VCaP (cell line): ENCODE measurements at regions not wholly inside any gene's neighbourhood (a gene's known extent, or its start where the extent isn't known, plus 50 kb on each side); places are given as distances from the start of the nearest gene placed in this dataset.

Experiments
- H3K27ac ChIP-seq: fragments of 450-650 bp; 2 replicates; pipeline ENCODE4 v1.5.1; 2017
- CTCF ChIP-seq: fragments of 450-650 bp; conservative IDR thresholded peaks from 2 replicates; pipeline ENCODE4 v1.5.1; 2017; ENCODE audit warnings: mild to moderate bottlenecking, moderate library complexity

DNA sequence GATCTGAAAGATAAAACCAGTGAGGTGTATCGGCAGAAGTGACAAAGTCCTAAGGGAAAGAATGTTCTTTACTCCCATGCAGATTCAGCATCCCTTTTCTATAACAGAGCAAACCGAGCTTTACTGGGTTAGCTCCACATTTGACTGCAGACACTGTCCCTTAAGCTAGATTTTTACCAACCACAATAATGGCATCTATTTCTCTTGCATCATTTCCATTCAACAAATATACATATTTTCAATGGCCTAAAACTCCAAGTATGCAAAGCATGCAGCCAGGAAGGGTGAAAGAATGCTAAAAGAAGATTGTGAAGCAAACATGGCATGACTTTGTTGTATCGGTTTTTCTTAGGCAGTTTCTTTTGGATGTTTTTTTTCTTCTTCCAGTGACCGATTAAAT, 255.4 kb downstream of the OGFRL1 start:
- no peak overlapping the region for H3K27ac ChIP-seq
- no peak for TF ChIP-seq CTCF

- H3K27ac ChIP-seq = no peak overlapping the region
- TF ChIP-seq CTCF = no peak
These were observed 256.3 kb downstream of the OGFRL1 start for GRCh38 chr6:71544906-71545305.

DNA sequence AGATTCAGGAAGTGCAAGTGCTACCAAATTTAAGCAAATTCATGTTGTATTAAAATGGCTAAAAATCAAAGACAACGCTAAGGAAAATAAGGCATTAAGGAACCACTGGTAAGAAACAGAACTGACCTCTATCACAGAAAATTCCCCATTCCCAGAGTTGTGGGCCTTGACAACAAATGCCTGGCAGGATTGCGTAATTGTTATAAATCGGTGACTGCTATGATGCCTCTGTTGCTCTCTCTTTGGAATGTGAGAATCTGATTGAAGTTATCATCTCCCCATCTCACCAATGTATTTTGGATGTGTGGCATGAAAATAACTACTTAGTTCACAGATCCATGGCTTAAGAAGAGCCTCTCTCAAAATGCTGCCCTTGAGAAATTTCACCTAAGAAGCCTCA, 257.3 kb downstream of the OGFRL1 start:
- no peak overlapping the region for H3K27ac ChIP-seq
- TF ChIP-seq CTCF = no peak

- no peak for TF ChIP-seq CTCF
These were observed 263.2 kb downstream of the OGFRL1 start for GRCh38 chr6:71551798-71552197.

DNA sequence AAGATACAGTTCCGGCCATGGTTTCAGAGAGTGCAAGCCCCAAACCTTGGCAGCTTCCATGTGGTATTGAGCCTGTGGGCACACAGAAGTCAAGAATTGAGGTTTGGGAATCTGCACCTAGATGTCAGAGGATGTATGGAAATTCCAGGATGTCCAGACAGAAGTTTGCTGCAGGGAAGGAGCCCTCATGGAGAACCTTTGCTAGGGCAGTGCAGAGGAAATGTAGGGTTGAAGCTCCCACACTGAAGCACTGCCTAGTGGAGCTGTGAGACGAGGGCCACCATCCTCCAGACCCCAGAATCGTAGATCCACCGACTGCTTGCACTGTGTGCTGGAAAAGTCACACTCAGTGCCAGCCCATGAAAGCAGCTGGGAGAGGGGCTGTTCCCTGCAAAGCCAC, 267.5 kb downstream of the OGFRL1 start:
- no peak for TF ChIP-seq CTCF
- H3K27ac ChIP-seq = no peak overlapping the region

More at GRCh38 chr6:71551798-71552197, 263.2 kb downstream of the OGFRL1 start:
- no peak overlapping the region for H3K27ac ChIP-seq

DNA sequence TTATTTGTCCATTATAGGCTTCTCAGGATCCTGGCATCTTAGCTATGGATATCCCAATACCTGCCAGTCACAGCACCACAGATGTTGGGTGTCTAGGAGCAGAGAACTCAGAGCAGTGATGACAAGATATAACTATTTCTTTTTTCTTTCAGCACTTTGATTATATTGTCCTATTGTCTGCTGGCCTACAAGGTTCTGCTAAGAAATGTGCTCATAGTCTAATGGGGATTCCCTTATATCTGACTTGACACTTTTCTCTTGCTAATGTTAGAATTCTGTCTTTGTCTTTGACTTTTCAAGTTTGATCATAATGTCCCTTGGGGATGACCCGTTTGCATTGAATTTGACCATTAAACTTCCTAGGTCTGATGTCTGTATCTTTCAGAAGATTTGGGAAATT, 270.4 kb downstream of the OGFRL1 start:
- H3K27ac ChIP-seq = no peak overlapping the region
- TF ChIP-seq CTCF = no peak

GRCh38 chr6:71567562-71567961, 279.0 kb downstream of the OGFRL1 start:
- no peak overlapping the region for H3K27ac ChIP-seq
- TF ChIP-seq CTCF = no peak

DNA sequence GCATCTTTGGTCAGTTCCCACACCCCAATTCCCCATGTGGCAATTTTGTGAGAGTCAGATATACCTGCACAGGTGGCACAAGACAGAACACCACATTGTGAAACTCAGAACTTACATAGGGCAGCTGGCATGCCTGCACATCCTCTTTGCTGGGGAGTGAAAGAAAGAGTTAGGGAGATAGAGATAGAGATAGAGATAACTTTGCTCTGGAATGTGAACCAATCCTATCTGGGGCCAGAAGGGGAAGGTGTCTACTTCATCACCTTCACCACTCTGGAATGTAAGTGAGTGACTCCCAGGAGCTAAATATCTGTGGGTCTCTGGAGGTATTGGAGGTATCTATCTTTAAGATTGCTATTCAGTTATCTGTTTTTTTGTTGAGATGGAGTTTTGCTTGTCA, 289.2 kb downstream of the OGFRL1 start:
- TF ChIP-seq CTCF = no peak
- no peak overlapping the region for H3K27ac ChIP-seq
